Kidney glomerular epithelial cell (primary cell): ENCODE measurements at regions not wholly inside any gene's neighbourhood (a gene's known extent, or its start where the extent isn't known, plus 50 kb on each side); places are given as distances from the start of the nearest gene placed in this dataset.
A peak's percentile ranks its signal among the peaks of the same experiment; 100 is the strongest.
"Not testable (repeated sequence)": the region's sequence is repeated elsewhere in the genome, so short reads cannot be mapped to it uniquely, and the experiment has no call there.

Source experiments
- DNase-seq: peaks from one replicate; lab custom pipeline; 2025; lab: John Stamatoyannopoulos, UW

DNA sequence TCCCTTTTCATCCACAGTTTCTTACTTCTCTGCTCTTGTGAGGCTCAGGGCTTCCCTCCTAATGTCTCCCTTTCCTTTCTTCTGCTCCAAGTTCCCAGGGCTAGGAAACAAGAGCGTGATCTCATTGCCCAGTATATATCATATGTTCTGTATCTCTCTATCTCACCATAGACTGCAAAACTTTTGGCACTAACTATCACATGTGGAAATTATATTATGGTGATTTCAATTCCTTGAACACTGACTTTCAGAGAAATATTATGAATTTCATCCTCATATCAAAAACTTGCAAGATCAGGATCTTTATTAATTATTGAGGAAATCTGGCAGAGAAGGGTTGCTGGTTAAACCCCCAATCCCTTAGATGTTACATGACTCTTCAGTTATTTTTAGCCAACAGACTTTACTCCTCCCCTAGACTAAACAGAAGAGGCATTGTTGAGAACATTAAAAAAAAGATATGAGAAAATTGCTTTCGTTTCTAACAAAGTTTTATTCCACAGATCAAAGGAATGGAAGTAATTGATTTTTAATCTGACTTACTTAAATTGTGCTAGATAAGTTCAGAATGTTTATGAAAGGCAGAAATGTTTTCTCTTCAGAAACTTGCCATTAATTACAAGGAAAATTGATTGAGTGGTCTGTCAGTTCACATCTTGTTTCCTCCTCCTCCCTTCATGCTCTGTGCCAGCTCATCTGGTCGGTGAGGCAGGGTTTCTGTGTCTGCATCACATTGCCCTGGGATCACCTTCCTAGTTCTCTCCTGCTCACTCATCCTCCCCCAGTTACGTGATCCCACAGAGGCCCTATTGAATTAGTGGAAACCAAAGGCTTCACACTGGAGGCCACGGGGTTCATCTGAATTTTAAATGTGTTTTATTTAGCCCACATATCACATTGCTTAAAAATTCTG lies 378.5 kb downstream of the LMO7 start:
- peak; percentile 87 for DNase-seq

DNA sequence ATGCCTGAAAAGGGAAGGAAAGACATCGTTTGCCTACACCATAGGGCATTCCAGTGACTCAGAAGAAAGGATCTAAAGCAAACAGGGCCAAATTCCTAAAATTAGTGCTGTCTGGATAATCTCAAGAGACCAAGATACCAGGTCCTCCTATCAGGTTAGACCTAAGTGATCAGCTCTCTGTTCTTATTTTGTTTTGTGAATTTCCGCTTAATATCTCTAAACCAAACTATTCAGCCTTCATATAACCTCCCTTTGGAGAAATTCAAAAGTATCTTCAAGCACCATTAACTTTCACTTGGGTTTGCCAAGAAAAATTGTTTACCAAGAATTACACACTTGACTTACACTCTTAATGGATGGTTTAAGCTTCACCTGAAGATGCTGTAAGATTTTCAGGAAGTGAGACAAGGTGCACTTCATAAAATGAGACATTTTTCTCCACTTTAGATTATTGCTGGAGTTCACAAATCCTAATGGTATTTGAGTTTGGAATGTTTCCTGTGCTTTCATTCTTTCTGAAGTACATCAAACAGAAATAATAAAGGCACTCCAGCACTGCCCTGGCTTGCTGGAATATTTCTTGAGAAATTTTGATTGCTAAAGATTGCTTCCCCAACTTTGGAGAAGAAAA lies 376.1 kb downstream of the LMO7 start:
- peak; percentile 85 for DNase-seq

DNA sequence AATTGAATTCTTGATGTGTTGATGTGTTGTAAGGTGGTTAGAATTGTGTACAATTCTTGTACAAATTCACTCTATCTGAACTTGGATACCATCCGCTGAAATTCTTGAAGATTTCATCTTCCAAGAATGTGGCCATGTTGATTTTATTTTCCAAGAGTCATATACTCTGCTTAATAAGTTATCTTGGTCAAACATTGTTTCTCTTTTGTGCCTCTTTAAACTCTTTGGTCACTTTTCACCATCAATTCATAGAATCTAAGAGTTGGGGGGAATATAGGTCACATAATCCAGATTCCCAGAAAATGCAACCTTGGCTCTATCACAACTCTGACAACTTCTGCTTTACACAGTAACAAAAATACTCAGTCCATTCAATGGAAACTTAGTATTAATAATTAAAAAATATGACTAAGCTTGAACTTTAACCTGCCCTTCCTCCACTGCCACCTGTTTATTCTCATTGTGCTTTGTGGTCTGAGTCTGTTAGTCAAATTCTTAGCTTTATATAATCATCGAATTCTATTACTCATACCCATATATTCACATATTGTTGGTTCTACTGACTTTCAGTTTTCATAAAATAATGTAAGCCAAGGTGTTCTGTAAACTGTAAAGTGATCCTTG lies 373.2 kb downstream of the LMO7 start:
- DNase-seq: peak; percentile 87

DNA sequence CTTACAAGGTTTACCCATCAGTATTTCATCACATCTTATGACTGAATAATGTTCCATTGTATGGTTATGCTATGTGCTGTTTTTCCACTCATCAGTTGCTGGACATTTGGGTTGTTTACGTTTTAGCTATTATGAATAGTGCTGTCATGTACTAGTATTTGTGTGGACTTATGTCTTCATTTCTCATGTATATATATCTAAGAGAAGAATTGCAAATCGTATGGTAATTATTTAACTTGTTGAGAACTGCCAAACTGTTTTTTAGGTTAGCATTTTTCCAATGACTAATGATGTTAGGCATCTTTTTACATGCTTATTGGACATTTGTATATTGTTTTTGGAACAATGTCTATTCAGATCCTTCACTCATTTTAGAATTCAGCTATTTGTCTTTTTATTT lies 368.3 kb downstream of the LMO7 start:
- no peak for DNase-seq

DNA sequence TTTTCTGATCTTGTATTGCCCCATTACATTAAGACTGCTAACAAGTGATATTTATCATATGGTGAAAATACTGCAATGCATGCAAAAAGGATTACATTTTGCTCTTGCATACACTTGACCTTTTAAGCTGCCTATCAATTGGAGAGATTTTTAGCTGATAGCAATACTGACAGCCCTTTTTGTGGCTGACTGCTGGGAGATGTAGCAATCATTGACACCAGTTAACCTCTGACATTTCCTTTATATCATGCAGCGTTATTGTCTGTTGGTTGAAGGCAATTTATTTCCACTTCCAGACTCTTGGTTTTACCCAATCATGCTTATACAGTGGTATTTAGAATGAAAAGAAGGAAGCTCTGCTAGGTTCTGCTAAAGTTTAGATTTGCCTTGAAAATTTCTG lies 364.0 kb downstream of the LMO7 start:
- no peak for DNase-seq

- no peak for DNase-seq
Observed at GRCh38 chr13:75996582-75996981, 360.5 kb downstream of the LMO7 start.

DNA sequence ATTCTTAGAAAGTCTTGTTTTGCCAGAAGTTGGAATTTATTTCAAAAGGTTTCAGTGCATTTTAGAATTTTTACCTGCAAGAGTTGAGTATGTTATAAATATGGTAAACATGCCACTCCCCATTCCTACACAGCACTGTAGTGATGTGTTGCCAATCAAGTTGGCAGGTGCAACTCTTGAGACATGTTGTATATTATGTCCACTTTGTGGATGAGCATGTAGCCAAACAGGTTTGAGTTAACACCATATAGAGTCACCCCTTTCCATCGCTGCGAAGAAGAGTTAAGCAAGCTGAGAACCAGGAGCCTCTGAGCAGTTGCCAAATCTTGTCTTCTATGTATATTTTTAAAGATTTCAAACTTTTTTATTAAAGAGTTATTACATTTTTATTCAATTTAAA lies 359.8 kb downstream of the LMO7 start:
- DNase-seq: no peak

DNA sequence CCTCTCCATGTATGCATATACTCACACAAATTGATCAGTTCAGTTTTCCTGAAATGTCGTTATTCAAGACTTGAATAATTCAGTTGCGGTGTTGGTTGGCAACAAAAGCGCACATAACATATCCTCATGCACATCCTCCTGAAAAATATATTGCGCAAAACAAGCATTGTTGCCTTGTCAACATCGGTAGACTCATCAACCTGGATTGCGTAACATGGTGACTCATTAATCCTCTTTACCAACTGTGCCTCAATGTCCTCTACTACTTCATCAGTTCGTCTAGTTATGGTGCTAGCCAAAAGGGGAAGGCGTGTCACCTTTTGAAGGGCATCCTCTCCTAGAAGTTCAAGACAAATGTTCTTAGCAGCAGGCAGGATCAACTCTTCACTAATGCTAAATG lies 357.7 kb downstream of the LMO7 start:
- no peak for DNase-seq

- no peak for DNase-seq
Observed at GRCh38 chr13:75993241-75993640, 357.1 kb downstream of the LMO7 start.

GRCh38 chr13:75986818-75987217 lies 350.7 kb downstream of the LMO7 start:
- DNase-seq: no peak

- DNase-seq: no peak
Observed at GRCh38 chr13:75985132-75985531, 349.0 kb downstream of the LMO7 start.

- DNase-seq: no peak
Observed at GRCh38 chr13:75978818-75979217, 342.7 kb downstream of the LMO7 start.

- no peak for DNase-seq
Observed at GRCh38 chr13:75968103-75968838, 332.1 kb downstream of the LMO7 start.

DNA sequence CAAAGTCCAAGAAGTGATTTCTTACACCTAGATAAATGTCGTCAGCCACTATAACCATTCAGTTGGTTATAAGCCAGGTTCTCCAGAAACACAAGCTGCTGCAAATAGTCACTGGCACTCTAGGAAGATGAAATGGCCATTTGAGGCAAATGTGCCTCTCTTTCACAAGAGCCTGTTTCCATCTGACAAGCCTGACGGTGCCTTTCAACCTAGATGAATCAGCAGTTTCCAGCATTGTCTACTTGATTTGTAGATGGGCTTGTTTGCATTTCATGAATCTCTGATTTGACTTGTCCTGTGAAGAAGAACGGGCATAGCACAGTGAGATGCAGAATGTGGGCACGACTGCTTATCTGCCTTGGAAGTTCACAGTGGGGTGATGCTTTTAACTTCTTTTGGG lies 327.2 kb downstream of the LMO7 start:
- DNase-seq: no peak

GRCh38 chr13:75961911-75962310 lies 325.8 kb downstream of the LMO7 start:
- no peak for DNase-seq

DNA sequence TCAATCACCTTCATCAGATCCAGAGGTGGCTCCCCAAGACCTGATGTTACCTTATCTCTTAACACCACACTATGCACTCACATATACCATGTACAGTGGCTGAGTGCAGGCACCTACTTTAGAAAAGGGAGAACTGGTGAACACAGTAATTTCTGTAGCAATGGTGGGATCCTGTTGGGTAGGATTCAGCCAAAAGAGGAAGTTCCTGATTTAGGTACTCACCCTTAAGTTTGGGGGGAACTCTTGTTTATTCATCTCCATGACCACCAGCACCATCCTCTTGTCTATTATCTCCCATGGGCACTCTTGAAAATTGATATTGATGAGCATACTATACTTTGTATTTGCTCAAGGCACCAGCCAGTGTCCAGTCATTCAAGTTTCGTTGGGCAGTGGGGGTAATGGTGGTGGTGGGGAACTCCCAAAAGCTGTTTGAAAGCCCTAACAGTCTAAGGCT lies 324.4 kb downstream of the LMO7 start:
- DNase-seq: no peak

DNA sequence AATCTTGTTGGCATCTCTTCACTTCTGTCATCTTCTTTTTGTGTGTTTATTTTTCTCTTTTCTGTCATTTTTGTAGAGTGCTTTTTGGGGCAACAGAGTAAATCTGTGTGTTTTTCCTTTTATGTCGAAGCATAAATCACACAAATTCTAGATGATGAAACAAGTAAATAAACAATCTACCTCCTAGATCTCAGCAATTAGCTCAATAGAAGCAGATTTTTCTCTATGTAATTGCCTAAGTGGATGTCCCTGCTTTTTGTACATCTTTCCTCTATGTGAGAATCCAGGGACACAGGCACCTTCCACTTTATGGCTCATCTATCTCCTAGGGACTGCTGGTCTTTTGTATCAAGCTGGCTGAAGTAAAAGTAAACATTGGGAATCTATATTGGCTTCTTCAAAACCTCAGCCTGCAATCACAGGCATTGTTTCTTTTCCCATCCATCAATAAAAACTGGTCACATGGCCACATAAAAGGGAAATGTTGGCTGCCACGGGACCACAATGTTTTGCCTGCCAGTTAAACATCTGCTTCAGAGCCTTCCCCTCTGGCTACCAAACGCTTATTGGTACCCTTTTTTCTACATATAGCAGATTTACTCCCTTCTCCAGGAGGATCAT lies 323.8 kb downstream of the LMO7 start:
- DNase-seq: no peak

DNA sequence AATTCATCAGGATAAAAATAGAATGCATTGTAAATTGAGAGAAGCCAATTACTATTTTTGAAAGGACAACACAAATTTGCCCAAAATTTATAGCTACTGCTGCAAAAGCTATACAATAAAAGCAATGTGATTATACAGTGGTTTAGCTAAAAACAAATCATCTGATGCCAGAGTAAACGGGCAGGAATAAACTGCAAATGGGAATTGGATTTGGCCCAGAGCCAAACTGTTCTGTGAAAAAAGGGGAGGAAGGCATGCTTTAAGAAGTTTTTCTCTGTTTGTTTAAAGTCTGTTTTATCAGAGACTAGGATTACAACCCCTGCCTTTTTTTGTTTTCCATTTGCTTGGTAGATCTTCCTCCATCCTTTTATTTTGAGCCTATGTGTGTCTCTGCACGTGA lies 317.5 kb downstream of the LMO7 start:
- DNase-seq: not testable (repeated sequence)

- DNase-seq: no peak
Observed at GRCh38 chr13:75947448-75947847, 311.3 kb downstream of the LMO7 start.

GRCh38 chr13:75946536-75947284 lies 310.6 kb downstream of the LMO7 start:
- no peak for DNase-seq

GRCh38 chr13:75945841-75946482 lies 309.8 kb downstream of the LMO7 start:
- no peak for DNase-seq
